GM12878 (cell line): ENCODE measurements at regions not wholly inside any gene's neighbourhood (a gene's known extent, or its start where the extent isn't known, plus 50 kb on each side); places are given as distances from the start of the nearest gene placed in this dataset.

Source experiments
- ATAC-seq: fragments of 200-7000 bp; cut with Tn5 transposase; 3 replicates; pipeline ENCODE4 v1.9.1; 2020; ENCODE audit warnings: mild to moderate bottlenecking, moderate library complexity
- BruUV-seq: library from RNA; stranded (reverse); fragments of 400-500 nt; replicated peaks from 2 replicates; lab custom pipeline; 2021; lab: Mats Ljungman, UMichigan
- CTCF ChIA-PET: fragments of 300-600 bp; sonication (Branson Sonifier 250); formaldehyde crosslinking; extraction: SDS; loops from one replicate; lab custom pipeline; 2021; ENCODE audit warnings: inconsistent platforms; lab: Yijun Ruan, JAX
- POLR2A ChIA-PET: fragments of 350-600 bp; formaldehyde crosslinking; extraction: SDS; loops from one replicate; lab custom pipeline; 2021; ENCODE audit warnings: inconsistent platforms; lab: Charles Lee
- RAD21 ChIA-PET: fragments of 300-600 bp; sonication (Branson Sonifier 250); formaldehyde crosslinking; loops from one replicate; lab custom pipeline; 2023; ENCODE audit warnings: antibody characterized with exemption; ENCODE audit not compliant: unreplicated experiment; lab: Charles Lee
- SMC1A ChIA-PET: fragments of 300-600 bp; sonication (Branson Sonifier 250); formaldehyde crosslinking; loops from one replicate; lab custom pipeline; 2023; ENCODE audit not compliant: unreplicated experiment, uncharacterized antibody; lab: Charles Lee
- DNase-seq: peaks from one replicate; pipeline ENCODE4 v3.0.0-alpha.2; 2011; ENCODE audit warnings: low read depth, low spot score
- FAIRE-seq: peaks from 3 replicates; lab custom pipeline; 2011; peaks lifted over from hg19 to GRCh38; lab: Jason Lieb, UNC
- H2AFZ ChIP-seq: 2 replicates; pipeline ENCODE4 v1.6.0; 2011; ENCODE audit warnings: low read depth, low read length, control low read depth; ENCODE audit not compliant: control insufficient read depth
- H3K27ac ChIP-seq: 2 replicates; pipeline ENCODE4 v1.5.1; 2011; ENCODE audit warnings: control low read depth; ENCODE audit not compliant: control insufficient read depth, insufficient read depth
- H3K27me3 ChIP-seq, 2 experiments: replicated peaks in 1 of 2; 2 replicates each; pipeline versions ENCODE4 v1.6.0 to v1.6.1; 2011; ENCODE audit warnings: low read length in 1 of 2; ENCODE audit not compliant: control insufficient read depth in 2 of 2, insufficient read depth in 2 of 2
- H3K36me3 ChIP-seq, 2 experiments: 2 replicates each; pipeline ENCODE4 v1.5.1; 2011; ENCODE audit warnings: low read length in 1 of 2; ENCODE audit not compliant: control insufficient read depth in 2 of 2, insufficient read depth in 2 of 2
- H3K4me1 ChIP-seq: 2 replicates; pipeline ENCODE4 v1.6.1; 2011; ENCODE audit warnings: mild to moderate bottlenecking, low read length, moderate library complexity, mixed read lengths; ENCODE audit not compliant: control insufficient read depth, insufficient read depth
- H3K4me2 ChIP-seq: 2 replicates; pipeline ENCODE4 v1.6.0; 2011; ENCODE audit warnings: control low read depth; ENCODE audit not compliant: control insufficient read depth, insufficient read depth
- H3K4me3 ChIP-seq: fragments of 200-600 bp; sonication (generic); 2 replicates; pipeline ENCODE4 v1.5.1; 2016
- H3K79me2 ChIP-seq: 2 replicates; pipeline ENCODE4 v1.6.0; 2011; ENCODE audit warnings: low read length; ENCODE audit not compliant: control insufficient read depth, insufficient read depth
- H3K9ac ChIP-seq: 2 replicates; pipeline ENCODE4 v1.8.0; 2011; ENCODE audit warnings: low read length, control low read depth, mixed read lengths; ENCODE audit not compliant: control insufficient read depth, insufficient read depth
- H3K9me3 ChIP-seq: replicated peaks from 3 replicates; pipeline ENCODE4 v1.5.1; 2011; ENCODE audit warnings: mild to moderate bottlenecking, low read length; ENCODE audit not compliant: control insufficient read depth, insufficient read depth
- H4K20me1 ChIP-seq: 2 replicates; pipeline ENCODE4 v1.6.0; 2011; ENCODE audit not compliant: control insufficient read depth, insufficient read depth
- CBX3 ChIP-seq: fragments of 200-600 bp; sonication (generic); IDR thresholded peaks from 2 replicates; pipeline ENCODE4 v1.6.1; 2016; ENCODE audit warnings: low read depth, borderline replicate concordance
- KLF5 ChIP-seq: fragments of 450-650 bp; IDR thresholded peaks from 2 replicates; pipeline ENCODE4 v1.6.1; 2014; ENCODE audit warnings: mild to moderate bottlenecking; ENCODE audit not compliant: partially characterized antibody
- SUZ12 ChIP-seq: fragments of 200-600 bp; sonication (generic); IDR thresholded peaks from one replicate; pipeline ENCODE4 v1.6.1; 2018; ENCODE audit warnings: antibody characterized with exemption, mild to moderate bottlenecking; ENCODE audit not compliant: unreplicated experiment
- WGBS: methylation state at CpG from one replicate; pipeline ENCODE4 v1.1.6; 2016; ENCODE audit warnings: low lambda C conversion rate; ENCODE audit not compliant: insufficient replicate concordance, insufficient coverage; ENCODE audit errors: missing lambda C conversion rate; 5-methylcytosine and 5-hydroxymethylcytosine counted together
- in situ Hi-C: fragments of 300-500 bp; cut with MboI; formaldehyde crosslinking; loops from 9 replicates; pipeline ENCODE4 v1.14.3; 2018; ENCODE audit warnings: mixed read lengths
- intact Hi-C: fragments of 100-400 bp; cut with micrococcal nuclease; formaldehyde crosslinking; loops from one replicate; pipeline ENCODE4 v1.14.2; 2022; ENCODE audit not compliant: unreplicated experiment
- TF ChIP-seq, protein P1 (sequence below), 3 experiments: IDR thresholded peaks in 2 of 3; conservative IDR thresholded peaks in 1 of 3; 2 replicates each; pipeline ENCODE4 v1.5.1; 2011; ENCODE audit warnings: low read depth in 3 of 3, low read length in 3 of 3, mild to moderate bottlenecking in 3 of 3, control low read depth in 2 of 3, moderate library complexity in 2 of 3, inconsistent platforms in 1 of 3, mixed read lengths in 1 of 3; ENCODE audit not compliant: control insufficient read depth in 2 of 3, insufficient read depth in 1 of 3; ENCODE audit errors: extremely low read depth in 1 of 3
- TF ChIP-seq, protein P2 (sequence below): fragments of 450-650 bp; IDR thresholded peaks from 2 replicates; pipeline ENCODE4 v1.6.1; 2017; ENCODE audit warnings: mild to moderate bottlenecking, low read depth, inconsistent platforms; ENCODE audit not compliant: poor library complexity, severe bottlenecking

DNA sequence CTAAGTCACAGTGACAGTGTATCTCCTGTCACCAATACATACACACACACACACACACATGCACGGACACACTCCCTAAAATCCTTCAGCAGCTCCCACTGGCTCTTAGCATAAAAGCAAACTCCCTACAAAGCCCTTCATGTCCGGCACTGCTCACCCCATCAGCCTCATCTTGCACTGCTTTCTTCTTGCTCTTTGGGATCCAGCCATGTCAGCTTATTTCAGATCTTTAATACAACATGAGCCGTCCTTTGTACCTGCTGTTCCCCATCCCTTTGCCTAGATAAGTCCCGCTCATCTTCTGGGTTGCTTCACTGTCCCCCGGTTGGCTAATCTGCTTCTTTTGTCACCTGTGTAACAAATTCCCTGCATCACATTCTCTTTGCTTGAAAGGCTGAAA is 82.1 kb upstream of the VAV3 start:
- Histone ChIP-seq H3K27ac (no peak overlapping the region), H3K4me2 (no peak overlapping the region), H2AFZ (no peak overlapping the region), H3K27me3 (no peaks in the 10 kb centered on the region; a peak in 2 of 4 replicates), H3K9me3 (no peaks in the 10 kb centered on the region; the same call in 2 of the 3 replicates), H3K4me3 (no peak overlapping the region), H3K4me1 (peaks cover 8% of the 10 kb centered on the region), H3K36me3 (no peaks in the 10 kb centered on the region), H4K20me1 (no peaks in the 10 kb centered on the region), H3K79me2 (no peaks in the 10 kb centered on the region), H3K9ac (no peak overlapping the region)
- FAIRE-seq: no peak
- ChIA-PET POLR2A (no interaction called here), CTCF (interaction anchor here (1.2 kb wide), 1 partner anchor 78 kb away, joined by 3 read pairs; no protein-coding TSS in a partner anchor), RAD21 (no interaction called here), SMC1A (no interaction called here)
- in situ Hi-C loops (no loop called here), intact Hi-C loops (no loop called here)
- WGBS: 18% methylated on average over 5 of the region's 5 CpGs
- DNase-seq: no peak
- no peak for ATAC-seq
- TF ChIP-seq, protein P1, sequence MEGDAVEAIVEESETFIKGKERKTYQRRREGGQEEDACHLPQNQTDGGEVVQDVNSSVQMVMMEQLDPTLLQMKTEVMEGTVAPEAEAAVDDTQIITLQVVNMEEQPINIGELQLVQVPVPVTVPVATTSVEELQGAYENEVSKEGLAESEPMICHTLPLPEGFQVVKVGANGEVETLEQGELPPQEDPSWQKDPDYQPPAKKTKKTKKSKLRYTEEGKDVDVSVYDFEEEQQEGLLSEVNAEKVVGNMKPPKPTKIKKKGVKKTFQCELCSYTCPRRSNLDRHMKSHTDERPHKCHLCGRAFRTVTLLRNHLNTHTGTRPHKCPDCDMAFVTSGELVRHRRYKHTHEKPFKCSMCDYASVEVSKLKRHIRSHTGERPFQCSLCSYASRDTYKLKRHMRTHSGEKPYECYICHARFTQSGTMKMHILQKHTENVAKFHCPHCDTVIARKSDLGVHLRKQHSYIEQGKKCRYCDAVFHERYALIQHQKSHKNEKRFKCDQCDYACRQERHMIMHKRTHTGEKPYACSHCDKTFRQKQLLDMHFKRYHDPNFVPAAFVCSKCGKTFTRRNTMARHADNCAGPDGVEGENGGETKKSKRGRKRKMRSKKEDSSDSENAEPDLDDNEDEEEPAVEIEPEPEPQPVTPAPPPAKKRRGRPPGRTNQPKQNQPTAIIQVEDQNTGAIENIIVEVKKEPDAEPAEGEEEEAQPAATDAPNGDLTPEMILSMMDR (IDR thresholded peaks at IDR 0.05 in 2 of 3, conservative IDR thresholded peaks at IDR 0.05 in 1 of 3; ENCODE audit: control insufficient read depth in 2 of 3, extremely low read depth in 1 of 3, insufficient read depth in 1 of 3, low read depth in 3 of 3, low read length in 3 of 3): no peak
- TF ChIP-seq CBX3: no peak
- TF ChIP-seq, protein P2, sequence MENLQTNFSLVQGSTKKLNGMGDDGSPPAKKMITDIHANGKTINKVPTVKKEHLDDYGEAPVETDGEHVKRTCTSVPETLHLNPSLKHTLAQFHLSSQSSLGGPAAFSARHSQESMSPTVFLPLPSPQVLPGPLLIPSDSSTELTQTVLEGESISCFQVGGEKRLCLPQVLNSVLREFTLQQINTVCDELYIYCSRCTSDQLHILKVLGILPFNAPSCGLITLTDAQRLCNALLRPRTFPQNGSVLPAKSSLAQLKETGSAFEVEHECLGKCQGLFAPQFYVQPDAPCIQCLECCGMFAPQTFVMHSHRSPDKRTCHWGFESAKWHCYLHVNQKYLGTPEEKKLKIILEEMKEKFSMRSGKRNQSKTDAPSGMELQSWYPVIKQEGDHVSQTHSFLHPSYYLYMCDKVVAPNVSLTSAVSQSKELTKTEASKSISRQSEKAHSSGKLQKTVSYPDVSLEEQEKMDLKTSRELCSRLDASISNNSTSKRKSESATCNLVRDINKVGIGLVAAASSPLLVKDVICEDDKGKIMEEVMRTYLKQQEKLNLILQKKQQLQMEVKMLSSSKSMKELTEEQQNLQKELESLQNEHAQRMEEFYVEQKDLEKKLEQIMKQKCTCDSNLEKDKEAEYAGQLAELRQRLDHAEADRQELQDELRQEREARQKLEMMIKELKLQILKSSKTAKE: no peak
- TF ChIP-seq SUZ12: no peak
- no peak for TF ChIP-seq KLF5
- no TSS peak for BruUV-seq
